Neural progenitor cell (in vitro differentiated cells): ENCODE measurements at regions not wholly inside any gene's neighbourhood (a gene's known extent, or its start where the extent isn't known, plus 50 kb on each side); places are given as distances from the start of the nearest gene placed in this dataset.

Experiments used
- DNase-seq: peaks from one replicate; pipeline ENCODE4 v3.0.0-alpha.2; 2016; ENCODE audit warnings: low spot score
- H2AFZ ChIP-seq: fragments of 200-600 bp; sonication (generic); replicated peaks from 2 replicates; pipeline ENCODE4 v1.6.1; 2016; ENCODE audit warnings: antibody characterized with exemption
- H3F3A ChIP-seq: fragments of 200-600 bp; sonication (generic); 2 replicates; pipeline ENCODE4 v1.6.1; 2016; ENCODE audit warnings: antibody characterized with exemption, low read depth
- H3K27ac ChIP-seq: fragments of 200-600 bp; sonication (generic); 2 replicates; pipeline ENCODE4 v1.5.1; 2016; ENCODE audit warnings: mild to moderate bottlenecking
- H3K27me3 ChIP-seq: fragments of 200-600 bp; sonication (generic); 2 replicates; pipeline ENCODE4 v1.6.1; 2016; ENCODE audit warnings: mild to moderate bottlenecking, moderate library complexity
- H3K36me3 ChIP-seq: fragments of 200-600 bp; sonication (generic); 2 replicates; pipeline ENCODE4 v1.5.1; 2016
- H3K4me1 ChIP-seq: fragments of 200-600 bp; sonication (generic); 2 replicates; pipeline ENCODE4 v1.6.1; 2016; ENCODE audit warnings: mixed run types
- H3K4me2 ChIP-seq: fragments of 200-600 bp; sonication (generic); 2 replicates; pipeline ENCODE4 v1.6.1; 2016
- H3K4me3 ChIP-seq: fragments of 200-600 bp; sonication (generic); 2 replicates; pipeline ENCODE4 v1.5.1; 2016
- H3K79me2 ChIP-seq: fragments of 200-600 bp; sonication (generic); 2 replicates; pipeline ENCODE4 v1.6.1; 2016; ENCODE audit warnings: low read depth
- H3K9ac ChIP-seq: fragments of 200-600 bp; sonication (generic); 2 replicates; pipeline ENCODE4 v1.6.1; 2016
- H3K9me3 ChIP-seq: fragments of 200-600 bp; sonication (generic); 2 replicates; pipeline ENCODE4 v1.5.1; 2016; ENCODE audit warnings: low read depth
- H4K20me1 ChIP-seq: fragments of 200-600 bp; sonication (generic); 2 replicates; pipeline ENCODE4 v1.6.1; 2016; ENCODE audit warnings: low read depth
- H3K27ac Mint-ChIP-seq: 3 replicates; pipeline ENCODE4 v1.8.0; 2021; ENCODE audit warnings: mixed read lengths
- H3K27me3 Mint-ChIP-seq: 2 replicates; pipeline ENCODE4 v1.8.0; 2022; ENCODE audit warnings: low read depth, mild to moderate bottlenecking, inconsistent platforms, moderate library complexity, mixed read lengths; ENCODE audit not compliant: insufficient read depth
- H3K36me3 Mint-ChIP-seq: 3 replicates; pipeline ENCODE4 v1.8.0; 2021; ENCODE audit warnings: mixed read lengths
- H3K4me1 Mint-ChIP-seq: 3 replicates; pipeline ENCODE4 v1.8.0; 2021; ENCODE audit warnings: mixed read lengths
- H3K4me3 Mint-ChIP-seq: 3 replicates; pipeline ENCODE4 v1.8.0; 2021; ENCODE audit warnings: mild to moderate bottlenecking, moderate library complexity, mixed read lengths
- H3K9me3 Mint-ChIP-seq: 3 replicates; pipeline ENCODE4 v1.8.0; 2020; ENCODE audit warnings: mixed read lengths
- CTCF ChIP-seq: fragments of 200-600 bp; sonication (generic); IDR thresholded peaks from 2 replicates; pipeline ENCODE4 v1.5.1; 2017; ENCODE audit warnings: antibody characterized with exemption, mild to moderate bottlenecking
- EZH2 ChIP-seq: fragments of 200-600 bp; sonication (generic); IDR thresholded peaks from 2 replicates; pipeline ENCODE4 v1.6.1; 2017; ENCODE audit warnings: antibody characterized with exemption, mild to moderate bottlenecking, moderate library complexity
- EZH2phosphoT487 ChIP-seq: fragments of 200-600 bp; sonication (generic); IDR thresholded peaks from 2 replicates; pipeline ENCODE4 v1.6.1; 2017; ENCODE audit warnings: antibody characterized with exemption

- no peak overlapping the region for H3K9ac ChIP-seq
- DNase-seq = no peak
- TF ChIP-seq EZH2phosphoT487 (no peak), CTCF (no peak), EZH2 (no peak)
- Mint-ChIP-seq H3K36me3 (no peaks in the 10 kb centered on the region), H3K27me3 (peaks cover 3% of the 10 kb centered on the region), H3K27ac (no peak overlapping the region), H3K4me3 (no peak overlapping the region), H3K9me3 (peaks cover 22% of the 10 kb centered on the region), H3K4me1 (no peaks in the 10 kb centered on the region)
- H3K36me3 ChIP-seq = no peaks in the 10 kb centered on the region
- no peaks in the 10 kb centered on the region for H3K79me2 ChIP-seq
- no peak overlapping the region for H3K27ac ChIP-seq
- H2AFZ ChIP-seq = no peak overlapping the region
- H4K20me1 ChIP-seq = no peaks in the 10 kb centered on the region
- no peaks in the 10 kb centered on the region for H3K9me3 ChIP-seq
- no peaks in the 10 kb centered on the region for H3F3A ChIP-seq
- no peak overlapping the region for H3K4me2 ChIP-seq
- no peaks in the 10 kb centered on the region for H3K27me3 ChIP-seq
- H3K4me3 ChIP-seq = no peak overlapping the region
- no peaks in the 10 kb centered on the region for H3K4me1 ChIP-seq
These were observed 83.1 kb upstream of the ACVR1 start for GRCh38 chr2:157959249-157959648.

GRCh38 chr2:157957596-157957995, 81.5 kb upstream of the ACVR1 start:
- DNase-seq = no peak
- H3K4me1 ChIP-seq = no peaks in the 10 kb centered on the region
- H3K27ac ChIP-seq = no peak overlapping the region
- Mint-ChIP-seq H3K9me3 (peaks cover 19% of the 10 kb centered on the region), H3K36me3 (no peaks in the 10 kb centered on the region), H3K27me3 (peaks cover 3% of the 10 kb centered on the region), H3K4me3 (no peak overlapping the region), H3K4me1 (no peaks in the 10 kb centered on the region), H3K27ac (no peak overlapping the region)
- no peaks in the 10 kb centered on the region for H4K20me1 ChIP-seq
- H3K9ac ChIP-seq = no peak overlapping the region
- H2AFZ ChIP-seq = no peak overlapping the region
- H3K4me3 ChIP-seq = no peak overlapping the region
- H3F3A ChIP-seq = no peaks in the 10 kb centered on the region
- H3K79me2 ChIP-seq = no peaks in the 10 kb centered on the region
- H3K36me3 ChIP-seq = no peaks in the 10 kb centered on the region
- no peaks in the 10 kb centered on the region for H3K9me3 ChIP-seq
- H3K27me3 ChIP-seq = no peaks in the 10 kb centered on the region
- TF ChIP-seq EZH2 = no peak
- no peak for TF ChIP-seq EZH2phosphoT487
- no peak for TF ChIP-seq CTCF
- H3K4me2 ChIP-seq = no peak overlapping the region

- Mint-ChIP-seq H3K9me3 (peaks cover 3% of the 10 kb centered on the region), H3K36me3 (no peaks in the 10 kb centered on the region), H3K4me1 (no peaks in the 10 kb centered on the region), H3K27me3 (peaks cover 2% of the 10 kb centered on the region), H3K4me3 (no peak overlapping the region), H3K27ac (no peak overlapping the region)
- Histone ChIP-seq H2AFZ (no peak overlapping the region), H3K36me3 (no peaks in the 10 kb centered on the region), H3K27me3 (no peaks in the 10 kb centered on the region), H3K4me1 (no peaks in the 10 kb centered on the region), H3F3A (no peaks in the 10 kb centered on the region), H3K27ac (no peak overlapping the region), H3K4me2 (no peak overlapping the region), H4K20me1 (no peaks in the 10 kb centered on the region), H3K9ac (no peak overlapping the region), H3K9me3 (no peaks in the 10 kb centered on the region), H3K79me2 (no peaks in the 10 kb centered on the region), H3K4me3 (no peak overlapping the region)
- DNase-seq = no peak
- TF ChIP-seq EZH2phosphoT487 (no peak), EZH2 (no peak), CTCF (no peak)
These were observed 76.4 kb upstream of the ACVR1 start for GRCh38 chr2:157952558-157952957.

- no peaks in the 10 kb centered on the region for H3K27me3 ChIP-seq
- H3K9ac ChIP-seq = no peak overlapping the region
- H3K9me3 ChIP-seq = no peaks in the 10 kb centered on the region
- Mint-ChIP-seq H3K27ac (no peak overlapping the region), H3K27me3 (peaks cover 2% of the 10 kb centered on the region), H3K4me3 (no peak overlapping the region), H3K9me3 (no peaks in the 10 kb centered on the region), H3K36me3 (no peaks in the 10 kb centered on the region), H3K4me1 (no peaks in the 10 kb centered on the region)
- H3K27ac ChIP-seq = no peak overlapping the region
- TF ChIP-seq CTCF (no peak), EZH2 (no peak), EZH2phosphoT487 (no peak)
- H4K20me1 ChIP-seq = no peaks in the 10 kb centered on the region
- H3K4me3 ChIP-seq = no peak overlapping the region
- no peak overlapping the region for H2AFZ ChIP-seq
- no peaks in the 10 kb centered on the region for H3K79me2 ChIP-seq
- no peaks in the 10 kb centered on the region for H3F3A ChIP-seq
- no peak for DNase-seq
- no peak overlapping the region for H3K4me2 ChIP-seq
- H3K36me3 ChIP-seq = no peaks in the 10 kb centered on the region
- H3K4me1 ChIP-seq = no peaks in the 10 kb centered on the region
These were observed 72.7 kb upstream of the ACVR1 start for GRCh38 chr2:157948856-157949255.
